H1 (cell line): ENCODE measurements at regions not wholly inside any gene's neighbourhood (a gene's known extent, or its start where the extent isn't known, plus 50 kb on each side); places are given as distances from the start of the nearest gene placed in this dataset.

Experiments
- CTCF ChIA-PET: fragments of 300-600 bp; sonication (Branson Sonifier 250); formaldehyde crosslinking; loops from one replicate; lab custom pipeline; 2021; ENCODE audit not compliant: partially characterized antibody; lab: Charles Lee
- POLR2A ChIA-PET: fragments of 300-600 bp; sonication (Branson Sonifier 250); formaldehyde crosslinking; loops from one replicate; lab custom pipeline; 2021; ENCODE audit warnings: inconsistent platforms; ENCODE audit not compliant: partially characterized antibody; lab: Charles Lee
- DNase-seq, 2 experiments: peaks; one replicate each; pipeline versions ENCODE4 v3.0.0 to v3.0.0-alpha.2; 2010 to 2022; ENCODE audit warnings: low spot score in 2 of 2, low read depth in 1 of 2, mixed read lengths in 1 of 2
- FAIRE-seq: peaks from 2 replicates; lab custom pipeline; 2011; peaks lifted over from hg19 to GRCh38; lab: Jason Lieb, UNC
- H2AFZ ChIP-seq: 2 replicates; pipeline ENCODE4 v1.8.1; 2012; ENCODE audit warnings: low read length, inconsistent platforms
- H2AK5ac ChIP-seq: 2 replicates; pipeline ENCODE4 v1.6.1; 2013; ENCODE audit warnings: low read depth, low read length
- H2BK120ac ChIP-seq: replicated peaks from 2 replicates; pipeline ENCODE3; 2013; ENCODE audit warnings: low read depth, low read length, inconsistent platforms
- H2BK12ac ChIP-seq: 2 replicates; pipeline ENCODE4 v1.6.1; 2013; ENCODE audit warnings: low read depth, low read length
- H2BK15ac ChIP-seq: 2 replicates; pipeline ENCODE4 v1.6.1; 2013; ENCODE audit warnings: low read length
- H2BK20ac ChIP-seq: 2 replicates; pipeline ENCODE4 v1.6.1; 2013; ENCODE audit warnings: low read length
- H2BK5ac ChIP-seq: 2 replicates; pipeline ENCODE4 v1.6.1; 2013; ENCODE audit warnings: low read depth, low read length
- H3K14ac ChIP-seq: 2 replicates; pipeline ENCODE4 v1.6.1; 2013; ENCODE audit warnings: inconsistent platforms; ENCODE audit not compliant: insufficient read length
- H3K18ac ChIP-seq: 2 replicates; pipeline ENCODE4 v1.6.1; 2013; ENCODE audit warnings: low read length; ENCODE audit errors: extremely low read depth
- H3K23ac ChIP-seq: 2 replicates; pipeline ENCODE4 v1.6.1; 2013; ENCODE audit warnings: inconsistent platforms; ENCODE audit not compliant: insufficient read length
- H3K23me2 ChIP-seq: 2 replicates; pipeline ENCODE4 v1.6.1; 2013; ENCODE audit warnings: low read depth, low read length
- H3K27ac ChIP-seq: 2 replicates; pipeline ENCODE4 v1.6.1; 2011; ENCODE audit warnings: low read depth, low read length, inconsistent platforms
- H3K27me3 ChIP-seq, 4 experiments: replicated peaks in 1 of 4; 1 replicate in 1 of 4; 2 replicates in 3 of 4; pipeline versions ENCODE4 v1.6.1 to v1.8.1; 2011 to 2013; ENCODE audit warnings: low read length in 3 of 4, mild to moderate bottlenecking in 3 of 4, inconsistent platforms in 2 of 4, mixed read lengths in 2 of 4, moderate library complexity in 1 of 4; ENCODE audit not compliant: control insufficient read depth in 3 of 4, insufficient read depth in 3 of 4; ENCODE audit errors: extremely low read depth in 1 of 4
- H3K36me3 ChIP-seq, 4 experiments: 2 replicates each; pipeline versions ENCODE4 v1.6.1 to v1.8.1; 2011 to 2013; ENCODE audit warnings: mild to moderate bottlenecking in 4 of 4, low read length in 3 of 4, moderate library complexity in 2 of 4, control low read depth in 1 of 4, inconsistent platforms in 1 of 4; ENCODE audit not compliant: insufficient read depth in 4 of 4, control insufficient read depth in 2 of 4
- H3K4ac ChIP-seq: replicated peaks from 2 replicates; pipeline ENCODE3; 2013; ENCODE audit warnings: low read length, low read depth, mixed read lengths, inconsistent platforms; ENCODE audit not compliant: insufficient read length
- H3K4me1 ChIP-seq, 4 experiments: replicated peaks in 1 of 4; 1 replicate in 1 of 4; 2 replicates in 3 of 4; pipeline versions ENCODE4 v1.6.1 to v1.8.1; 2011 to 2013; ENCODE audit warnings: low read length in 3 of 4, inconsistent platforms in 2 of 4, mixed read lengths in 1 of 4; ENCODE audit not compliant: insufficient read depth in 4 of 4, control insufficient read depth in 3 of 4
- H3K4me2 ChIP-seq, 2 experiments: 2 replicates each; pipeline versions ENCODE4 v1.6.1 to v1.8.1; 2011 to 2013; ENCODE audit warnings: low read depth in 2 of 2, low read length in 2 of 2, control low read depth in 1 of 2, inconsistent platforms in 1 of 2, mild to moderate bottlenecking in 1 of 2; ENCODE audit not compliant: insufficient read depth in 1 of 2
- H3K4me3 ChIP-seq, 4 experiments: fragments of 200-600, 300-600 bp in 1 of 4; sonication (generic), shearing (Covaris generic), sonication (Bioruptor Twin) in 1 of 4; 2 replicates each; pipeline versions ENCODE4 v1.5.1 to v1.8.1; 2011 to 2016; ENCODE audit warnings: low read length in 4 of 4, low read depth in 3 of 4, control low read depth in 2 of 4, inconsistent platforms in 2 of 4, mild to moderate bottlenecking in 2 of 4, mixed read lengths in 1 of 4, moderate library complexity in 1 of 4; ENCODE audit not compliant: insufficient read depth in 2 of 4; ENCODE audit errors: extremely low read depth in 1 of 4
- H3K56ac ChIP-seq: replicated peaks from 2 replicates; pipeline ENCODE3; 2013; ENCODE audit warnings: low read depth, mild to moderate bottlenecking, mixed read lengths, low read length, inconsistent platforms; ENCODE audit not compliant: insufficient read length
- H3K79me1 ChIP-seq: 2 replicates; pipeline ENCODE4 v1.6.1; 2013; ENCODE audit warnings: low read depth, low read length, control low read depth
- H3K79me2 ChIP-seq, 2 experiments: 2 replicates each; pipeline versions ENCODE4 v1.6.1 to v1.8.1; 2012 to 2013; ENCODE audit warnings: low read length in 2 of 2, mild to moderate bottlenecking in 2 of 2, inconsistent platforms in 1 of 2; ENCODE audit not compliant: insufficient read depth in 2 of 2, control insufficient read depth in 1 of 2
- H3K9ac ChIP-seq, 4 experiments: replicated peaks in 1 of 4; 1 replicate in 1 of 4; 2 replicates in 3 of 4; pipeline versions ENCODE4 v1.6.1 to v1.8.1; 2011 to 2013; ENCODE audit warnings: low read depth in 3 of 4, low read length in 3 of 4, control low read depth in 2 of 4, mild to moderate bottlenecking in 2 of 4, moderate library complexity in 2 of 4, inconsistent platforms in 1 of 4; ENCODE audit errors: extremely low read depth in 1 of 4
- H3K9me3 ChIP-seq, 2 experiments: 2 replicates each; pipeline versions ENCODE4 v1.6.1 to v1.8.1; 2012 to 2013; ENCODE audit warnings: mild to moderate bottlenecking in 2 of 2, moderate library complexity in 2 of 2, control low read depth in 1 of 2, inconsistent platforms in 1 of 2, low read depth in 1 of 2, low read length in 1 of 2, mixed read lengths in 1 of 2; ENCODE audit not compliant: insufficient read depth in 2 of 2
- H4K20me1 ChIP-seq, 2 experiments: replicated peaks in 1 of 2; 2 replicates each; pipeline versions ENCODE3 to v1.8.1; 2011 to 2013; ENCODE audit warnings: inconsistent platforms in 2 of 2, low read length in 2 of 2, mild to moderate bottlenecking in 1 of 2; ENCODE audit not compliant: insufficient read depth in 2 of 2, control insufficient read depth in 1 of 2
- H4K5ac ChIP-seq: 2 replicates; pipeline ENCODE4 v1.6.1; 2013; ENCODE audit warnings: low read length, low read depth, mixed read lengths, inconsistent platforms; ENCODE audit not compliant: insufficient read length
- H4K8ac ChIP-seq: 2 replicates; pipeline ENCODE4 v1.8.0; 2013; ENCODE audit warnings: mild to moderate bottlenecking, moderate library complexity, low read length, inconsistent platforms; ENCODE audit not compliant: insufficient read depth; ENCODE audit errors: extremely low read depth
- H4K91ac ChIP-seq: replicated peaks from 2 replicates; pipeline ENCODE3; 2013; ENCODE audit warnings: low read length, mixed read lengths, inconsistent platforms; ENCODE audit not compliant: insufficient read length
- HDAC2 ChIP-seq, 2 experiments: fragments of 300-600 bp in 1 of 2; sonication (generic) in 1 of 2; IDR thresholded peaks; 2 replicates each; pipeline ENCODE4 v1.6.1; 2011 to 2012; ENCODE audit warnings: low read depth in 2 of 2, low read length in 2 of 2, mild to moderate bottlenecking in 2 of 2, moderate library complexity in 2 of 2, borderline replicate concordance in 1 of 2, inconsistent platforms in 1 of 2
- POLR2A ChIP-seq, 2 experiments: IDR thresholded peaks; 1 replicate in 1 of 2; 2 replicates in 1 of 2; pipeline ENCODE4 v1.6.1; 2011; ENCODE audit warnings: low read depth in 2 of 2, low read length in 2 of 2, mild to moderate bottlenecking in 2 of 2; ENCODE audit errors: control extremely low read depth in 1 of 2
- WGBS, 2 experiments: shearing (Covaris generic) in 1 of 2; methylation state at CpG; one replicate each; pipeline versions ENCODE4 v1.1.6 to v1.1.7; 2013 to 2015; ENCODE audit warnings: low lambda C conversion rate in 2 of 2, mixed read lengths in 2 of 2, inconsistent platforms in 1 of 2, low coverage in 1 of 2, missing lambda C conversion rate in 1 of 2; ENCODE audit not compliant: insufficient replicate concordance in 2 of 2, insufficient coverage in 1 of 2, insufficient read length in 1 of 2; ENCODE audit errors: extremely low coverage in 1 of 2, missing lambda C conversion rate in 1 of 2; 5-methylcytosine and 5-hydroxymethylcytosine counted together

DNA sequence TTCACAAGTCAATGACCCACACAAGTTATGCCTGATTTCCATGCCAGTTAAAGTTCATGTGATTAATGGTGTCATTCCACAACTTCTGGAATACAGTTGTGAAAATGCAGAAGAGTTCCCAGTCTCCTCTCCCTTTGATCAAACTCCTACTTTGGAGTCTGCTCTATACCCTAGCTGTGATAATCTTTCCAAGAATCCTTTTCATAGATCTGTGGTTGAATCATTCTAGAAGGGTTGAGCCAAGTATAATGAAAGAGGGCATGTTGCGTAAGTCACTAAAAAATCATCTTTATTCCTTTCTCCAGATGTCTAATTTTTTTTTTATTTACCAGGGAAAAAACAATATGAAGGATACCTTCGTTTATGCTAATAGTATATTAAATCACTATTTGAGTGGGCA is 89.7 kb upstream of the CARD18 start:
- no peak overlapping the region for H3K18ac ChIP-seq
- H2BK12ac ChIP-seq = no peak overlapping the region
- H3K79me2 ChIP-seq = no peaks in the 10 kb centered on the region
- no peak overlapping the region for H2BK15ac ChIP-seq
- H4K8ac ChIP-seq = no peak overlapping the region
- H3K27me3 ChIP-seq = no peaks in the 10 kb centered on the region
- no peaks in the 10 kb centered on the region for H3K4me1 ChIP-seq
- ChIA-PET POLR2A (no interaction called here), CTCF (interaction anchor here (0.6 to 1.0 kb wide), 3 partner anchors 10 to 633 kb away, joined by 3 read pairs; no protein-coding TSS in a partner anchor)
- no peaks in the 10 kb centered on the region for H3K36me3 ChIP-seq
- no peak overlapping the region for H3K14ac ChIP-seq
- no peak overlapping the region for H3K4ac ChIP-seq
- 80% methylated on average over 2 of the region's 2 CpGs; no CpG with 5 or more reads in 1 of the 2 experiments for WGBS, 2 experiments
- no peaks in the 10 kb centered on the region for H3K23me2 ChIP-seq
- H3K9ac ChIP-seq = no peak overlapping the region
- no peaks in the 10 kb centered on the region for H3K79me1 ChIP-seq
- H3K23ac ChIP-seq = no peak overlapping the region
- H3K4me2 ChIP-seq = no peak overlapping the region
- H2BK120ac ChIP-seq = no peak overlapping the region
- H4K5ac ChIP-seq = no peak overlapping the region
- no peak overlapping the region for H3K56ac ChIP-seq
- no peak overlapping the region for H4K91ac ChIP-seq
- TF ChIP-seq HDAC2 (IDR thresholded peaks at IDR 0.05; ENCODE audit: borderline replicate concordance in 1 of 2, low read depth in 2 of 2, low read length in 2 of 2) (no peak), POLR2A (IDR thresholded peaks at IDR 0.05; ENCODE audit: control extremely low read depth in 1 of 2, low read depth in 2 of 2, low read length in 2 of 2) (no peak)
- TF ChIP-seq, all 59 proteins: peak for 0
- Histone ChIP-seq H2AFZ (no peak overlapping the region), H4K20me1 (no peaks in the 10 kb centered on the region), H3K4me3 (no peak overlapping the region), H2AK5ac (no peak overlapping the region), H2BK20ac (no peak overlapping the region), H3K9me3 (no peaks in the 10 kb centered on the region), H2BK5ac (no peak overlapping the region), H3K27ac (no peak overlapping the region)
- DNase-seq (no peak), FAIRE-seq (no peak)
